ENCODE measurements at regions not wholly inside any gene's neighbourhood (a gene's known extent, or its start where the extent isn't known, plus 50 kb on each side); places are given as distances from the start of the nearest gene placed in this dataset.

DNA sequence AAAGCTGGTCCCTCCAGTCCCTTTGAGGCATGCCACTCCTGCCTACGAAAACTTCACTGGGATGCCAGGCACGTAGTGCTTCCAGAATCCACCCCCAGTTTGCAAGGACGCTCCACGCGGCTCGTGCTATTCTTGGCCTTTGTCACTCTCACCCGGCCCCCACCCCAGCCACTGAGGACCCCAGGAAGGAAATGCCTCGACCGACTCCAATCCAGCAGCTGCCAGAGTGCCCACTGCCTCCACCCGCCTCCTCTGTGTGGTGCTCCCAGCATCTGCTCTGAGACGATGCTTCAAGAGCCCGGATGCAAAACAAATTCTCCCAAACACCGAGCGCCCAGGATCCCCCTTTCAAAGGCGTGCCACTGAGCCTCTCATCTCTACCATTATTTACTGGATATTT is 123.9 kb downstream of the RFLNA start:
- DNase-seq (ENCODE audit: low spot score): no peak
- in situ Hi-C loops (cut with MboI; ENCODE audit: low sequenced_read_pairs, unreplicated experiment): no loop called here
- TF ChIP-seq, protein P1, sequence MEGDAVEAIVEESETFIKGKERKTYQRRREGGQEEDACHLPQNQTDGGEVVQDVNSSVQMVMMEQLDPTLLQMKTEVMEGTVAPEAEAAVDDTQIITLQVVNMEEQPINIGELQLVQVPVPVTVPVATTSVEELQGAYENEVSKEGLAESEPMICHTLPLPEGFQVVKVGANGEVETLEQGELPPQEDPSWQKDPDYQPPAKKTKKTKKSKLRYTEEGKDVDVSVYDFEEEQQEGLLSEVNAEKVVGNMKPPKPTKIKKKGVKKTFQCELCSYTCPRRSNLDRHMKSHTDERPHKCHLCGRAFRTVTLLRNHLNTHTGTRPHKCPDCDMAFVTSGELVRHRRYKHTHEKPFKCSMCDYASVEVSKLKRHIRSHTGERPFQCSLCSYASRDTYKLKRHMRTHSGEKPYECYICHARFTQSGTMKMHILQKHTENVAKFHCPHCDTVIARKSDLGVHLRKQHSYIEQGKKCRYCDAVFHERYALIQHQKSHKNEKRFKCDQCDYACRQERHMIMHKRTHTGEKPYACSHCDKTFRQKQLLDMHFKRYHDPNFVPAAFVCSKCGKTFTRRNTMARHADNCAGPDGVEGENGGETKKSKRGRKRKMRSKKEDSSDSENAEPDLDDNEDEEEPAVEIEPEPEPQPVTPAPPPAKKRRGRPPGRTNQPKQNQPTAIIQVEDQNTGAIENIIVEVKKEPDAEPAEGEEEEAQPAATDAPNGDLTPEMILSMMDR (IDR thresholded peaks at IDR 0.05; ENCODE audit: borderline replicate concordance, control extremely low read depth, extremely low read depth, insufficient read depth, missing control alignments): no peak

DNA sequence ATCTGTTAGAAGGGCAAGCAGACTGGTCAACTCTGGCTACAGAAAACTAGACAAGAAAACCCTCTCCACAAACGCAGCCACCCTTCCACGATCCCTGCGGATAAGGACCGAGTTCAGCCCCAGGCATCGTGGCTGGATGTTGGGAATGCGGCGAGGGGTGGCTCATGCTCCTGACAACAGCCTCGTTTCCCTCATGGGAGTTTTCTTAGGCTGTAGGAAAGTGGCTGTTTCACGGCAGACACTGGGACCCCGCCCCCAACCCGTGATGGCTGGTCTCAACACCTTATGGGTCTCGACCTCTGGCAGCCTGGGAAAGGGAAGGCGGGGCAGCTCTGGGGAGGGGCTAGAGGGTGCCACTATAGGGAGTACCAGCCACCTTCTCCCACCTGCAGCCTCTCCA is 123.3 kb downstream of the RFLNA start:
- TF ChIP-seq, protein P1 (IDR thresholded peaks at IDR 0.05; ENCODE audit: borderline replicate concordance, control extremely low read depth, extremely low read depth, insufficient read depth, missing control alignments): no peak
- DNase-seq (ENCODE audit: low spot score): no peak
- in situ Hi-C loops (cut with MboI; ENCODE audit: low sequenced_read_pairs, unreplicated experiment): no loop called here

DNA sequence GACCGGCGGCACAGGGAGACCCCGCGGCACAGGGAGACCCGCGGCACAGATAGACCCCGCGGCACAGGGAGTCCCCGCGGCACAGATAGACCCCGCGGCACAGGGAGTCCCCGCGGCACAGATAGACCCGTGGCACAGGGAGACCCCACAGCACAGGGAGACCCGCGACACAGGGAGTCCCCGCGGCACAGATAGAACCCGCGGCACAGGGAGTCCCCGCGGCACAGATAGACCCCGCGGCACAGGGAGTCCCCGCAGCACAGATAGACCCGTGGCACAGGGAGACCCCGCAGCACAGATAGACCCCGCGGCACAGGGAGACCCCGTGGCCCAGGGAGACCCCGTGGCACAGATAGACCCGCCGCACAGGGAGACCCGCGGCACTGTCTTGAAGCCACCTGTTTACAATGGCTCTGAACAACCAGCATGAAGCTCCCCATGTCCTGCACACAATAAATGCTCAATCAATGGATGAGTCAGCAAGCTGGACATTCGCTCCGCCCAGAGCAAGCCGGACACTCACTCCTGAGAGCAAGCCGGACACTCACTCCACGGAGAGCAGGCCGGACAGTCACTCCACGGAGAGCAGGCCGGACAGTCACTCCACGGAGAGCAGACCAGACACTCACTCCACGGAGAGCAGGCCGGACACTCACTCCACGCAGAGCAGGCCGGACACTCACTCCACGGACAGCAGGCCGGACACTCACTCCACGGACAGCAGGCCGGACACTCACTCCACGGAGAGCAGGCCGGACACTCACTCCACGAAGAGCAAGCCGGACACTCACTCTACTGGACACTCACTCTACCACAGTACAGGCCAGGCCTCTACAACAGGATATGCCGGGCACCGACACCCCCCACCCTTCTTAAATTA is 121.9 kb downstream of the RFLNA start:
- TF ChIP-seq, protein P1 (IDR thresholded peaks at IDR 0.05; ENCODE audit: borderline replicate concordance, control extremely low read depth, extremely low read depth, insufficient read depth, missing control alignments): no peak
- in situ Hi-C loops (cut with MboI; ENCODE audit: low sequenced_read_pairs, unreplicated experiment): no loop called here
- DNase-seq (ENCODE audit: low spot score): no peak

DNA sequence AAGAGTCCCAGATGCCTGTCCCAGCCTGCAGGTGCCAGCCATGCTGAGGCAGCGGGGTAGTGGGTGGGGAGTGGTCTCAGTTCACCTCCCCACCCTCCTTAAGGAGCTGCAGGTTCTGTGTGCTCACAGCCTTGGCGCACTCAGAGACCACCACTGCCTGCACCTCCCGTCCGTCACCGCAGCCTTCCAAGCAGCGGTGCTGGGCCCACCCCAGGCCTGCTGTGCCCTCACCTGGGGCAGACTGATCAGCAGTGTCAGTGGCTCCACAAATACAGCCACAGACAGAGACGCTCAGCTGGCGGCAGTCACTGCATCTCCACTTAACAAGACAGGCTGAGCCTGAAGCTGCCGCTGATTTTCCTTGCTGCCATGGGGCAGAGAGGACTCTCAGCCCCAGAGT is 120.2 kb downstream of the RFLNA start:
- no peak for DNase-seq (ENCODE audit: low spot score)
- in situ Hi-C loops (cut with MboI; ENCODE audit: low sequenced_read_pairs, unreplicated experiment): no loop called here
- TF ChIP-seq, protein P1 (IDR thresholded peaks at IDR 0.05; ENCODE audit: borderline replicate concordance, control extremely low read depth, extremely low read depth, insufficient read depth, missing control alignments): no peak

DNA sequence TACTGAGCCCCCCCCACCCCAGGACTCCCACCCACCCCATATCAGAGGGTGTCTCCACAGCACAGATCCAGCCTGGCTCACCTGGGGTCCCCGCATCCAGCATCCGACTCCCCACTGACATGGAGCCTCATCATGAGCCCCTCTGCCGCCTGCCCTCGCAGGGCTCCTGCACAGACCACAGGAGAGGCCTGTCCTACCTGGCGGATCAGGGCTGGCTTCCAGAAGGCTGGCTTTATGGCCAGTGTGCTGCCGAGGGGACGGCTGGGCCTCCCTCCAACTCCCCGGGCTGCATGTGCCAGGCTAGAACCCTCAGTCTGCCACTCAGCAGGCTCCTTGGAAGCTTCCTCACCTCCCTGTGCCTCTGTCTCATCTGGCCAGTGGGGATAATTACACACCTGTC is 119.0 kb downstream of the RFLNA start:
- TF ChIP-seq, protein P1 (IDR thresholded peaks at IDR 0.05; ENCODE audit: borderline replicate concordance, control extremely low read depth, extremely low read depth, insufficient read depth, missing control alignments): no peak
- no peak for DNase-seq (ENCODE audit: low spot score)
- in situ Hi-C loops (cut with MboI; ENCODE audit: low sequenced_read_pairs, unreplicated experiment): no loop called here

DNA sequence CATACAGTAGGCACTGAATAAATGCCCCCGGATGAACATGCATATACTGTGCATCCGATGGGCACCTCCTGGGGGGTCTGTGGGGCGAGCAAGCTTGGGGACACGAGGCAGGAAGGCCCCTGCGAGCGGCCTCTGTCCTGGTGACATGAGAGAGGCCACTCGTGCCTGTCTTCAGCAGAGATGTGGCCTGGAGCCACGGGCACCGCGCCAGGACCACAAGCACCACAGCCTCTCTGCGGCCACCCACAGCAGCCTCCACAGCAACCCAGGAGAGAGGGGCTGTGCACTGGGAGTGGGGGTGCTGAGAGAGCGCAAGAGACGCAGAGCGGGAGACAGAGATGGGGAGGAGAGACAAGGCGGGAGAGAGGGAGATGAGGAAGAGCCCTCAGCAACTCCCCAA is 118.5 kb downstream of the RFLNA start:
- in situ Hi-C loops (cut with MboI; ENCODE audit: low sequenced_read_pairs, unreplicated experiment): no loop called here
- DNase-seq (ENCODE audit: low spot score): no peak
- TF ChIP-seq, protein P1 (IDR thresholded peaks at IDR 0.05; ENCODE audit: borderline replicate concordance, control extremely low read depth, extremely low read depth, insufficient read depth, missing control alignments): no peak

Data from GM13976 (cell line).